ENCODE measurements at regions not wholly inside any gene's neighbourhood (a gene's known extent, or its start where the extent isn't known, plus 50 kb on each side); places are given as distances from the start of the nearest gene placed in this dataset.
"Not testable (repeated sequence)": the region's sequence is repeated elsewhere in the genome, so short reads cannot be mapped to it uniquely, and the experiment has no call there.

DNA sequence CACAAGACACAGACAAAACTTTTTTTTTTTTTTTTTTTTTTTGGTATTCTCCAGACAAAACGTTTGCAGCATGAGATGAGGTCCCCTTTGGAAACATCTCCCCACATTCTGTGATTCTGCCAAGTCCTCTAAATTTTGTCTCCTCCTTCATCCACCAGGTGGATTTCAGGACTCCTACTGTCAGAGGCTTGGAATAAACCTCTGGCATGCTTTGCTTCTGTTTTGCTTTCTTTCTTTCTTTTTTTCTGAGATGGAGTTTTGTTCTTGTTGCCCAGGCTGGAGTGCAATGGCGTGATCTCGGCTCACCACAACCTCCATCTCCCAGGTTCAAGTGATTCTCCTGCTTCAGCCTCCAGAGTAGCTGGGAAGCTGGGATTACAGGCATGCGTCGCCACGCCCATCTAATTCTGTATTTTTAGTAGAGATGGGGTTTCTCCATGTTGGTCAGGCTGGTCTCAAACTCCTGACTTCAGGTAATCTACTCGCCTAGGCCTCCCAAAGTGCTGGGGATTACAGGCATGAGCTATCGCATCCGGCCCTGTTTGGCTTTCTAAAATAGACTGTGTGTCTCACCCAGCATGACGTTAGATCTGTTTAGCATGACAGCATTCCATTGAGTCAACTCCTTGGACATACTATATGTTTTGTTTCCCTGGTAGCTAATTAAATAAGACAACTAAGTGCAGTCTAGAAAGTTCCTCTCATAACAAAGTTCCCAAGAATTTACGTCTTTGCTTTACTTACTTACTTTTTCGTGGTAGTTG, 142.5 kb downstream of the NPIPA7 start:
- H3K4me3 Mint-ChIP-seq; intact Hi-C loops (cut with micrococcal nuclease); H3K36me3 Mint-ChIP-seq (ENCODE audit: low read depth); CTCF ChIA-PET; H3K9me3 Mint-ChIP-seq; H3K4me1 Mint-ChIP-seq (ENCODE audit: low read depth); ATAC-seq; POLR2A ChIA-PET; H3K27me3 Mint-ChIP-seq; DNase-seq; H3K27ac Mint-ChIP-seq: not testable (repeated sequence)

DNA sequence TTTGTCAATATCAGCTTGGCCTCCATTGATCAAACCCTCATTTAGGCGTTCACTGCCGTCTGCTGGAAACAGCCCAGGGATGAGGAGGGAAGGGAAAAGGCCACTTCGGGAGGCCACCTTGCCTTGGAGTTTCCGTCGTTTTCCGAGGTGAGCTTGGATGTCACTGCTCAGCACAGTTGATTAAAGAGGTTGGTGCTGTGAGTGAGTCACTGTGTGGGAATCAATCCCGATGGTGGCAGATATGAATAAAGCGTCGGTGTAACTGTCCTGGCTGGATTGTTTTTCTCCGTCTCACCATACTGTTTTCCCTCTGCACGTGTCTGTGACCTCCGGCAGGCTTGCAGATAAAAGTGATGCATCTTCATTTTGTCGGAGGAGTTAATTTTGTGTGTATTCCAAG, 148.1 kb downstream of the NPIPA7 start:
- ATAC-seq; H3K27ac Mint-ChIP-seq; H3K36me3 Mint-ChIP-seq (ENCODE audit: low read depth); H3K9me3 Mint-ChIP-seq; POLR2A ChIA-PET; intact Hi-C loops (cut with micrococcal nuclease); H3K4me3 Mint-ChIP-seq; DNase-seq; CTCF ChIA-PET; H3K4me1 Mint-ChIP-seq (ENCODE audit: low read depth); H3K27me3 Mint-ChIP-seq: not testable (repeated sequence)

DNA sequence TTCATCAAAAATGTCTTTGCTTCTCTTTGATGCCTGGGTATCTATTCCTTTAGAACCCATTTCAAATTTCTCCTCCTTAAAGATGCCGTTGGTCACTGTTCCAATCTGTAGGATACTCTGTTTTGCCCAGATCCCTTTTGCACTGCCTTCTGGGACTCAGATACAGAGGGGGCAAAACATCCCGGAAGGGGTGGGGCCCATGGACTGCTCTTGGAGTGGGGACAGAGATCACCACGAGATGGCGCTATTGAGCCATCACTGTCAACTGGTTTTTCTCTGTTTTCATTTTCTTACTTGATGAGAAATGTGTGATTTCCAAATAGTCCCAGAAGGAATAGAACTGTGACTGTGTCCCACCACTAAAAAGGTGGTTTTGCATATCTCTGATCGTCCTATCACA, 151.8 kb downstream of the NPIPA7 start:
- intact Hi-C loops (cut with micrococcal nuclease); H3K9me3 Mint-ChIP-seq; H3K4me1 Mint-ChIP-seq (ENCODE audit: low read depth); POLR2A ChIA-PET; DNase-seq; H3K4me3 Mint-ChIP-seq; H3K27me3 Mint-ChIP-seq; H3K27ac Mint-ChIP-seq; H3K36me3 Mint-ChIP-seq (ENCODE audit: low read depth); CTCF ChIA-PET: not testable (repeated sequence)
- peak; percentile 42 for ATAC-seq

DNA sequence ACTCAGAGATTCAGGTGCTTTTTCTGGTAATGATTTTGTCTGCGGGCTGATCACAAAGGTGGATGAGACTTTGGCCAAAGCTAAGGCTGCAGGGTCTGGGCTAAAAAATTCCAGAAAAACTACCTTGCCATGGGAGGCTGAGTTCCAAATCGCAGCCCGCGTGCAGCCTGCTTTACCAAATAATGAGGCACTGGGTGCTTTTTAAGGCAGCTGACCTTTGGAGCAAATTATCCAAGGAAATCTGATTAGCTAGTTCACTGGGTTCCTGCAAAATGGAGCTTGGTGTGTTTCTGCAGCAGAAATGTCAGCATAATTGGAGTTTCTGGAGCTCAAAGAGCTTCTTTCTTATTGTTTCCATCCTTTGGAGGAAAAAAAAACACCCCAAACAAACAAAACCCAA, 156.6 kb downstream of the NPIPA7 start:
- H3K4me3 Mint-ChIP-seq; POLR2A ChIA-PET; H3K4me1 Mint-ChIP-seq (ENCODE audit: low read depth); H3K9me3 Mint-ChIP-seq; intact Hi-C loops (cut with micrococcal nuclease); H3K36me3 Mint-ChIP-seq (ENCODE audit: low read depth); H3K27ac Mint-ChIP-seq; H3K27me3 Mint-ChIP-seq; DNase-seq; CTCF ChIA-PET; ATAC-seq: not testable (repeated sequence)

DNA sequence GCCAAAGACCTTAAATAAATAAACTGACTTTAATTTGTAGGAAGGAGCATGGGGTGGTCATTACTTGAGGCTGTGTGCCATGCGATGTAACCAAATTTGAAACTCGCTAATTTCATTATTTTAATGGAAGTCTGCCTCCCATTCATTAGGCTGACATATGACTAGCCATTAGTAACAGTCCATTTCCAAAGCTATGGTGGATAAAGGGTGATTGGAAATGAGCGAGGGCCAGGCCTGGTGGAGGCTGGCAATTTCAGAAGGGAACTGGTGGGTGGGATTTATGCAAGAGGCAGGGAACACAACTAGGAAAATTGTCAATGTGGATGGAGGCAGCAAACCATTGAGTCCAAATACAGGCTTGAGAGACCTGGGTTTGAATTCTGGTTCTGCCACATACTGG, 157.2 kb downstream of the NPIPA7 start:
- intact Hi-C loops (cut with micrococcal nuclease); CTCF ChIA-PET; H3K4me1 Mint-ChIP-seq (ENCODE audit: low read depth); DNase-seq; POLR2A ChIA-PET; ATAC-seq; H3K36me3 Mint-ChIP-seq (ENCODE audit: low read depth); H3K27ac Mint-ChIP-seq; H3K9me3 Mint-ChIP-seq; H3K27me3 Mint-ChIP-seq; H3K4me3 Mint-ChIP-seq: not testable (repeated sequence)

DNA sequence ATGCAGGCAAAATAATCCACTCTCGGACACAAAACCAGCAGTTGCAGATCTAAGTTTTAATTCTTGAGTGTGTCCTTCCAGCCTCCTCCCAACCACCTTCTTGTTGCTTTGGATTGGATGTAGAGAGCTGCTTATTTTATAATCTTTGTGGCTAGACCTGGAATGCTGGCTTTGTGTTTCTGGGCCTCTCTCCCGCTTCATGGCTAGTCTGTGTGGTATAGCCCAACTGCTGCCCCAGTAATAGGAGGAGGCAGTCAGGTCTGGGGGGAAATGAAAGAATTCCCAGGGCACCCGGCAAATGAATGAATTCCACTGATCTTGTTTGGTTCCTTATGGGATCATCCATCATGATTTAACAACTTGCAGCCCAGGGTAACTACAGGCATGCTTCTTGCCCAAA, 170.8 kb downstream of the NPIPA7 start:
- POLR2A ChIA-PET; H3K4me3 Mint-ChIP-seq; H3K36me3 Mint-ChIP-seq (ENCODE audit: low read depth); H3K4me1 Mint-ChIP-seq (ENCODE audit: low read depth); H3K27me3 Mint-ChIP-seq; ATAC-seq; intact Hi-C loops (cut with micrococcal nuclease); DNase-seq; CTCF ChIA-PET; H3K9me3 Mint-ChIP-seq; H3K27ac Mint-ChIP-seq: not testable (repeated sequence)

DNA sequence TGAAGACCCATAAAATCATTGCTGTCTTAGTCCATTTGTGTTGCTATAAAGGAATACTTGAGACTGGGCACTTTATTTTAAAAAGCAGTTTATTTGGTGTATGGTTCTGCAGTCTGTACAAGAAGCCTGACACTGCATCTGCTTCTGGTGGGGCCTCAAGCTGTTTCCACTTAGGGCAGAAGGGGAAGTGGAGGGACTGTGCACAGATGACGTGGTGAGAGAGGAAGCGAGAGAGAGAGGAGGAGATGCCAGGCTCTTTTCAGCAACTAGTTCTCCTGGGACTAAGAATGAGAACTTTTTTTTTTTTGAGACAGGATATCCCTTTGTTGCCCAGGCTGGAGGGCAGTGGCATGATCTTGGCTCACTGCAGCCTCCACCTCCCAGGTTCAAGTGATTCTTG, 171.9 kb downstream of the NPIPA7 start:
- POLR2A ChIA-PET; CTCF ChIA-PET; H3K27ac Mint-ChIP-seq; H3K27me3 Mint-ChIP-seq; ATAC-seq; H3K4me3 Mint-ChIP-seq; DNase-seq; intact Hi-C loops (cut with micrococcal nuclease); H3K36me3 Mint-ChIP-seq (ENCODE audit: low read depth); H3K9me3 Mint-ChIP-seq; H3K4me1 Mint-ChIP-seq (ENCODE audit: low read depth): not testable (repeated sequence)

DNA sequence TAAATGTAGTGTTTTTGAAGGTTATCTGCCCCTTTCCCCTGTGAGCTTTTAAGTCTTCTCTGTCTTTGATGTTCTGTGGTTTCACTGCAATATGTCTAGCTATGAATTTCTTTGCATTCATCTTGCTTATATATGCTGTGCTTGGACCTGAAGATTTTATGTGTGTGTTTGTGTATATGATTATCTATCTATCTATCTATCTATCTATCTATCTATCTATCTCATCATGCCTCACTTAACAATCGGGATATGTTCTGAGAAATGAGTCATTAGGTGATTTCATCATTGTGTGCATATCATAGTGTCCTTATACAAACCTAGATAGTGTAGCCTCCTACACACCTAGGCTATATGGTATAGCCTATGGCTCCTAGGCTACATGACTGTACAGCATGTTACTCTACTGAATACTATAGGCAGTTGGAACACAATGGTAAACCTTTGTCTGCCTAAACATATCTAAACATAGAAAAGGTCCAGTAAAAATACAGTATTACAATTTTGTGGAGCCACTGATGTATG, 173.9 kb downstream of the NPIPA7 start:
- intact Hi-C loops (cut with micrococcal nuclease); DNase-seq; CTCF ChIA-PET; H3K4me3 Mint-ChIP-seq; H3K27me3 Mint-ChIP-seq; H3K9me3 Mint-ChIP-seq; H3K4me1 Mint-ChIP-seq (ENCODE audit: low read depth); POLR2A ChIA-PET; H3K27ac Mint-ChIP-seq; H3K36me3 Mint-ChIP-seq (ENCODE audit: low read depth): not testable (repeated sequence)
- peak; percentile 47 for ATAC-seq

DNA sequence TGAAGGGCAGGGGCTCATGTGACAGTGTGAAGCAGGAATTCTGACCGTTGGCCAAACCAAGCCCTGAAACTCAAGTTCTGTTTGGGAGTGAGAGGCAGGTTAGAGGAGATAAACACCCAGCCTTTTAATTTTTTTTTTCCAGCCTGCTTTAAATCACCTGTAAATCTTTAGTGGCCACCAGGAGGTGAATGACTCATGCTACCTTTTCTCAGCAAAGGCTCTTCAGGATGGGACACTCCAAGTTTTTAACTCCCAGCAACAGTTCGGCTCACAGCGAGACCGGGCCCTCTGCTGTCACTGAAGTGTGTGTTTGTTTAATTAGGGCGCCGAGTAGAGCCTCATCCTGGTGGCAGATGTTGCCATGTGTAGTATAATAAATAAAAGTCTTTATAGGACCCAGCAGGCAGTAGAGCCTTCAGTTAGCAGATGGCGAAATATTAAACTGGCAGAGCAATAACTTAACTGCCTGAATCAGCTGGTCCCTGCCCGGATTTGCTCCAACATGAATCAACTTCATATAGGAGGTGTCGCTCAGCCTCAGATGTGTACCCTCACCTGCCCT, 180.3 kb downstream of the NPIPA7 start:
- H3K27me3 Mint-ChIP-seq; intact Hi-C loops (cut with micrococcal nuclease); H3K4me1 Mint-ChIP-seq (ENCODE audit: low read depth); H3K4me3 Mint-ChIP-seq; POLR2A ChIA-PET; ATAC-seq; DNase-seq; CTCF ChIA-PET; H3K36me3 Mint-ChIP-seq (ENCODE audit: low read depth); H3K27ac Mint-ChIP-seq; H3K9me3 Mint-ChIP-seq: not testable (repeated sequence)

DNA sequence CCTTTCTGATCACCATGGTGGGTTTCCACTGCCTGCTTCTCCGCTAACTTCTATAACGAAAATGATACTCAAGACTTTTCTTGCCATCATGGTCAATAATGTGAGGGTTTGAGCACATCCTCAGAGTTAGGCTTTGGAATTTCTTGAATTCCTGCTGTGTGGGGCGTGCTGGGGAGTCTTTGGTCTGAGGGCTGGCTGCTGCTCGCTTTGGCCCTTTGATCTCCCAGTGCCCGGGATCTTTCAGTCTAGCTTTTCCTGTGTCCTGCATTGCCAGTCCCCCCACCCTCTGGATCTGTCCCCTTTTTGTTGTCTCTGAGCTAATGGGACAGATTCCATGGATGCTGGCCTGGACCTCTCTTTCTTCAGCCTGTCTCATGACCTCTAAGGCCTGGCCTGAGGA, 182.6 kb downstream of the NPIPA7 start:
- H3K36me3 Mint-ChIP-seq (ENCODE audit: low read depth); H3K9me3 Mint-ChIP-seq; H3K27me3 Mint-ChIP-seq; H3K4me1 Mint-ChIP-seq (ENCODE audit: low read depth); intact Hi-C loops (cut with micrococcal nuclease); CTCF ChIA-PET; DNase-seq; H3K4me3 Mint-ChIP-seq; ATAC-seq; H3K27ac Mint-ChIP-seq; POLR2A ChIA-PET: not testable (repeated sequence)

DNA sequence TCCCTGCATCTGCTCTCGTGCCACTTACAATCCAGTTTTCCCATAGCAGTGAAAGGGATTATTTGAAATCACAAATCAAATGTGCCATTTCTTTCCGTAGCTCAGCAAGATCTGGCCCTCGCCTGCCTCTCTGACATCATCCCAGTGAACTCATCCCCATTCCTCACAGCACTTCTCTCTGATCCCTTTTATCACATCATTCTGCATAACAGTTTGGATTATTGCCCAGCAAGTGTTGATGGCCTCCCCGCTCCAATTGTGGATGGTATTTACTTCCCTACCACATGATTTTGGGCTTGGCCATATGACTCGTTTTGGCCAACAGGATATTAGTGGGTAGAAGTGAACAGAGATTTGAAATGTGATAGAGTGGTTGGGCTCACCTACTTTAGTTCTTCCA, 185.0 kb downstream of the NPIPA7 start:
- H3K4me3 Mint-ChIP-seq; H3K27ac Mint-ChIP-seq; H3K9me3 Mint-ChIP-seq; CTCF ChIA-PET; H3K36me3 Mint-ChIP-seq (ENCODE audit: low read depth); POLR2A ChIA-PET; H3K27me3 Mint-ChIP-seq; DNase-seq; H3K4me1 Mint-ChIP-seq (ENCODE audit: low read depth); ATAC-seq; intact Hi-C loops (cut with micrococcal nuclease): not testable (repeated sequence)

DNA sequence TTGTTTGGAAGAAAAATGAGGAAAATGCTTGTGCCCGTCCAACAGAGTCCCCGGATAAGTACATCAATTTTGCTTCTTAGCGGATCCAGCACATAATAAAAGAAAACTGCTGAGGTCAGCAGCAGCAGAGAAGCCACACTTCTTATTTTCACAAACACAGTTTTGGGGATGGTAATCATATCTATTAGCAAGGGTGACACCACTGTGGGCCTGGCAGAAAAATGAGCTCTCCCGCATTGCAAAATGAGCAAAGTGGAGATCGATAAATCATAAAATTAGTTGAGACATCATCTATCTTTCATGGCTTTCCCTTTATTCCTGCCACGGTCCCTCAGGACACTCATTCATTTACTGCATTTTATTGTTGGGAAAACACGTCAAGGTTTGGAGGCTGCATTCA, 186.4 kb downstream of the NPIPA7 start:
- CTCF ChIA-PET; H3K27me3 Mint-ChIP-seq; intact Hi-C loops (cut with micrococcal nuclease): not testable (repeated sequence)

More for the DNA sequence above, 186.4 kb downstream of the NPIPA7 start:
- H3K36me3 Mint-ChIP-seq (ENCODE audit: low read depth); H3K27ac Mint-ChIP-seq; ATAC-seq; H3K9me3 Mint-ChIP-seq; H3K4me3 Mint-ChIP-seq; DNase-seq; H3K4me1 Mint-ChIP-seq (ENCODE audit: low read depth); POLR2A ChIA-PET: not testable (repeated sequence)
